Smooth muscle cell (in vitro differentiated cells): ENCODE measurements at regions not wholly inside any gene's neighbourhood (a gene's known extent, or its start where the extent isn't known, plus 50 kb on each side); places are given as distances from the start of the nearest gene placed in this dataset.

Experiments
- DNase-seq: peaks from one replicate; lab custom pipeline; 2025; ENCODE audit not compliant: unreplicated experiment; lab: John Stamatoyannopoulos, UW
- H2AFZ ChIP-seq: fragments of 200-600 bp; sonication (generic); 2 replicates; pipeline ENCODE4 v1.6.0; 2016; ENCODE audit warnings: antibody characterized with exemption, low read depth, mild to moderate bottlenecking
- H3F3A ChIP-seq: fragments of 200-600 bp; sonication (generic); 2 replicates; pipeline ENCODE4 v1.6.0; 2017; ENCODE audit warnings: antibody characterized with exemption, low read depth
- H3K27ac ChIP-seq: fragments of 200-600 bp; sonication (generic); 2 replicates; pipeline ENCODE4 v1.5.1; 2016; ENCODE audit warnings: low read depth, mild to moderate bottlenecking
- H3K27me3 ChIP-seq: fragments of 200-600 bp; sonication (generic); 2 replicates; pipeline ENCODE4 v1.6.1; 2016; ENCODE audit warnings: low read depth, mild to moderate bottlenecking
- H3K36me3 ChIP-seq: fragments of 200-600 bp; sonication (generic); 2 replicates; pipeline ENCODE4 v1.5.1; 2016; ENCODE audit warnings: low read depth
- H3K4me1 ChIP-seq: fragments of 200-600 bp; sonication (generic); 2 replicates; pipeline ENCODE4 v1.5.1; 2016; ENCODE audit warnings: low read depth
- H3K4me2 ChIP-seq: fragments of 200-600 bp; sonication (generic); 2 replicates; pipeline ENCODE4 v1.6.0; 2016; ENCODE audit warnings: mild to moderate bottlenecking
- H3K4me3 ChIP-seq: fragments of 200-600 bp; sonication (generic); 2 replicates; pipeline ENCODE4 v1.5.1; 2016; ENCODE audit warnings: mild to moderate bottlenecking
- H3K79me2 ChIP-seq: fragments of 200-600 bp; sonication (generic); 2 replicates; pipeline ENCODE4 v1.6.0; 2016; ENCODE audit warnings: low read depth, mild to moderate bottlenecking
- H3K9ac ChIP-seq: fragments of 200-600 bp; sonication (generic); 2 replicates; pipeline ENCODE4 v1.6.0; 2016; ENCODE audit warnings: low read depth
- H3K9me3 ChIP-seq: fragments of 200-600 bp; sonication (generic); replicated peaks from 2 replicates; pipeline ENCODE4 v1.5.1; 2016; ENCODE audit warnings: low read depth
- H4K20me1 ChIP-seq: fragments of 200-600 bp; sonication (generic); 2 replicates; pipeline ENCODE4 v1.6.0; 2016; ENCODE audit warnings: low read depth
- CTCF ChIP-seq: fragments of 200-600 bp; sonication (generic); IDR thresholded peaks from 2 replicates; pipeline ENCODE4 v1.5.1; 2017; ENCODE audit warnings: borderline replicate concordance, mild to moderate bottlenecking, antibody characterized with exemption; ENCODE audit not compliant: insufficient read depth, poor library complexity, severe bottlenecking
- WGBS: methylation state at CpG from one replicate; pipeline ENCODE4 v1.1.7; 2016; ENCODE audit warnings: low lambda C conversion rate; 5-methylcytosine and 5-hydroxymethylcytosine counted together

GRCh38 chr6:90425161-90425641 is 128.6 kb upstream of the BACH2 start:
- Histone ChIP-seq H3K27ac (no peak overlapping the region), H3K9me3 (peaks cover 9% of the 10 kb centered on the region), H2AFZ (no peak overlapping the region), H3K9ac (no peak overlapping the region), H3K4me2 (no peak overlapping the region), H3K79me2 (no peaks in the 10 kb centered on the region), H3K36me3 (no peaks in the 10 kb centered on the region), H3F3A (no peaks in the 10 kb centered on the region), H3K4me1 (no peaks in the 10 kb centered on the region), H4K20me1 (no peaks in the 10 kb centered on the region), H3K4me3 (no peak overlapping the region), H3K27me3 (no peaks in the 10 kb centered on the region)
- DNase-seq, result no peak
- TF ChIP-seq CTCF, result no peak
- WGBS, result 91% methylated on average over 5 of the region's 5 CpGs

GRCh38 chr6:90424580-90424979 is 127.9 kb upstream of the BACH2 start:
- Histone ChIP-seq H3K4me1 (no peaks in the 10 kb centered on the region), H3K27me3 (no peaks in the 10 kb centered on the region), H3K4me3 (no peak overlapping the region), H3K27ac (no peak overlapping the region), H3K4me2 (no peak overlapping the region), H3K79me2 (no peaks in the 10 kb centered on the region), H4K20me1 (no peaks in the 10 kb centered on the region), H3K9me3 (peaks cover 3% of the 10 kb centered on the region), H3K36me3 (no peaks in the 10 kb centered on the region), H3K9ac (no peak overlapping the region), H3F3A (no peaks in the 10 kb centered on the region), H2AFZ (no peak overlapping the region)
- no peak for DNase-seq
- TF ChIP-seq CTCF, result no peak

- no peak overlapping the region for H3K4me2 ChIP-seq
- no peak for DNase-seq
- no peak for TF ChIP-seq CTCF
- no peaks in the 10 kb centered on the region for H3K79me2 ChIP-seq
- no peak overlapping the region for H3K27ac ChIP-seq
- H3K4me1 ChIP-seq, result no peaks in the 10 kb centered on the region
- H2AFZ ChIP-seq, result no peak overlapping the region
- H3K9me3 ChIP-seq, result no peaks in the 10 kb centered on the region
- H3K4me3 ChIP-seq, result no peak overlapping the region
- no peaks in the 10 kb centered on the region for H3K27me3 ChIP-seq
- H3K36me3 ChIP-seq, result no peaks in the 10 kb centered on the region
- no peaks in the 10 kb centered on the region for H4K20me1 ChIP-seq
- no peak overlapping the region for H3K9ac ChIP-seq
- H3F3A ChIP-seq, result no peaks in the 10 kb centered on the region
- 100% methylated on average over 1 of the region's 1 CpG for WGBS
Measured at GRCh38 chr6:90421666-90422065, 125.0 kb upstream of the BACH2 start.

GRCh38 chr6:90420500-90420899 is 123.9 kb upstream of the BACH2 start:
- Histone ChIP-seq H2AFZ (no peak overlapping the region), H3K4me3 (no peak overlapping the region), H3K4me2 (no peak overlapping the region), H3K4me1 (no peaks in the 10 kb centered on the region), H3K27me3 (no peaks in the 10 kb centered on the region), H3K79me2 (no peaks in the 10 kb centered on the region), H3K27ac (no peak overlapping the region), H4K20me1 (no peaks in the 10 kb centered on the region), H3K9me3 (no peaks in the 10 kb centered on the region), H3K36me3 (no peaks in the 10 kb centered on the region), H3K9ac (no peak overlapping the region), H3F3A (no peaks in the 10 kb centered on the region)
- no peak for TF ChIP-seq CTCF
- DNase-seq, result no peak
- 90% methylated on average over 6 of the region's 6 CpGs for WGBS
